ENCODE measurements at regions not wholly inside any gene's neighbourhood (a gene's known extent, or its start where the extent isn't known, plus 50 kb on each side); places are given as distances from the start of the nearest gene placed in this dataset.
A peak's percentile ranks its signal among the peaks of the same experiment; 100 is the strongest.
"Not testable (repeated sequence)": the region's sequence is repeated elsewhere in the genome, so short reads cannot be mapped to it uniquely, and the experiment has no call there.

GRCh38 chr1:83309035-83309434, 689.9 kb downstream of the TTLL7 start:
- FAIRE-seq; DNase-seq (ENCODE audit: insufficient read length, low spot score): not testable (repeated sequence)

DNA sequence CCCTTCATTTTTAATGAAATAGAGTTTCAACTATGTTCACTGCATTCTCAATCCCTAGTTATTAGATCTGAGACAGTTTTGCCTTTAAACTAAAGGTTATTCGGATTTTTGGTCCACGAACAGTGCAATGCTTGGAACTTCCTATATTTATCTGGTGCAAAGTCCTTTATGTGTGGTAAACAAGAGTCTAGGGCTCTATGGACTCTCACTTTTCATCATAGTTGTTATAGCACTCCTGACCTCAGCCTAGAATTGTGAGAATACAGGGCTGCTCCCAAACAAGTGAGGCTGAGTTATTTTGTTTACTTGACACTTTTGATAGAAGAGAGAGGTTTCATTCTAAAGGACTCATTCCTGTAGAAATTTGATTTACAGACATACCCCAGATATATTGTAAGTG, 692.1 kb downstream of the TTLL7 start:
- not testable (repeated sequence) for DNase-seq (ENCODE audit: insufficient read length, low spot score)
- peak; percentile 14 for FAIRE-seq

- not testable (repeated sequence) for DNase-seq (ENCODE audit: insufficient read length, low spot score); FAIRE-seq
Observed at GRCh38 chr1:83295594-83295993, 703.3 kb downstream of the TTLL7 start.

DNA sequence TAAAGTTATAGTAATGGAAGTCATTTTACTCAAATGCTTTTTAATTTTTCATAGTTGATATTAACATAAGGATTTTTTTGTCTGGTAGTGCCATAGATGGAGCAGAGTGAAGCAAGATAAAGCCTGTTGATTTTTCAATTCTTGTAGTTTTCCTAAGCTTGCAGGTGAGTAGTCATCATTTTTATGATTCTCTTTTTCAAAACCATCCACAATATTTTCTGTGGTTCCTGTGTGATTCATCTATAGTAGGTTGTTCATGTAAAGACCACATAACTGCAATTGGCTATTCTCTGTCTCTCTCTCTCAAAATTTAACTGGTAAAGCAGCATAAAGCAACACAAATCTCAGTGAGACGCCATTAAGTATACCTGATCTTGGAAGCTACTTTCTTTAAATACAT, 711.5 kb downstream of the TTLL7 start:
- not testable (repeated sequence) for DNase-seq (ENCODE audit: insufficient read length, low spot score); FAIRE-seq

DNA sequence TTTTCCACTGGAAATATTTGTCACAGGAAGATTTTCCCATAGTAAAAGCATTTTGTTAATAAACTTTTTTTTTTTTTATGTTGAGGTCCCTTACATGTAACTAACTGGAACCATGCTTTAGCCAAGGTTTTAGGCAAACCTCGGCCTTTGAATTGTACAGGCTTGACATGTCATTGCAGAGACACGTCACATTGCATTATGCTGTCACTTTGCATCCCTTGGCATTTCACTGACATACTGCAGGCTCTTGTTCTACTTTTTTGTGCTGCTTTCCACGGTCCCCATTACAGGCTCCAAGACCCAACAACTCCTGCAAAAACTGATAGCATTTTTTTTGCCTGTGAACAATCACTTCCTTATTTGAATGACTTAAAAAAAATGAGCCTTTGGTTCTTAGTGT, 724.3 kb downstream of the TTLL7 start:
- not testable (repeated sequence) for DNase-seq (ENCODE audit: insufficient read length, low spot score); FAIRE-seq

DNA sequence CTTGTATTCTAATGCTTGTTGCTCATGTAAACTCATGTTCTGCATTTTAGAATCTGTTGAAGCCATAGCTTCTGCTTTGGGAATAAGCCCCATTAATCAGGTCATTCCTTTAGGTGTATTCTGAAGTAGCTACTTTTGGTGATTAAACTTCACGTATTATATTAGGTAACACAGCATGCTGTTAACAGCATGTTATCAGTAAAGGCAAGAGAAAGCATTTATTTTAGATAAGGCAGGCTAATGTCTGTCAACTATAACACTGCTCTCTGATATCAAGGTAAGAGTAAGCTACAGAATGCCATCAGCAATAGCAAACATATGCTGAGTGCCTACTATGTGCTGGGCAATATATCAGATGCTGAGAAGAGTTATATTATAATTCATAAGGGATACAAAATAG, 726.4 kb downstream of the TTLL7 start:
- not testable (repeated sequence) for FAIRE-seq

DNA sequence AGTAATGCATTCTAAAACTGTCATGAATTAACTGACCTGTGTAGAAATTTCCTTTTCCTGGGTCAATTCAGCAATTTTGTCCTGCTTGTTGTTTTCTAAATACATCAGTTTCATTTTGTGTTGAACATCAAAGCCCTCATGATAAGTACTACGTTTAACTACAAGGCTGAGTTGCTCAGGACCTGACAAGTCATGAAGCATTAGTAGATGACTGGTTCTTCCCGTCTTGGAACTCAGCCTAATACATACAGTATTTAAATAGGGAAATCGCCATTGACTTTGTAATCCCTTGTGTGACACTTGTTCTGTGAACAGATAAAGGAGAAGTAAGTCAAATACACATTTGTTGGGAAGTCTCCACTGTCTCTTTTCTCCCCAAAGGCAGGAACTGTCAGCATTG, 727.1 kb downstream of the TTLL7 start:
- not testable (repeated sequence) for FAIRE-seq; DNase-seq (ENCODE audit: insufficient read length, low spot score)

More for the DNA sequence above, 726.4 kb downstream of the TTLL7 start:
- not testable (repeated sequence) for DNase-seq (ENCODE audit: insufficient read length, low spot score)

DNA sequence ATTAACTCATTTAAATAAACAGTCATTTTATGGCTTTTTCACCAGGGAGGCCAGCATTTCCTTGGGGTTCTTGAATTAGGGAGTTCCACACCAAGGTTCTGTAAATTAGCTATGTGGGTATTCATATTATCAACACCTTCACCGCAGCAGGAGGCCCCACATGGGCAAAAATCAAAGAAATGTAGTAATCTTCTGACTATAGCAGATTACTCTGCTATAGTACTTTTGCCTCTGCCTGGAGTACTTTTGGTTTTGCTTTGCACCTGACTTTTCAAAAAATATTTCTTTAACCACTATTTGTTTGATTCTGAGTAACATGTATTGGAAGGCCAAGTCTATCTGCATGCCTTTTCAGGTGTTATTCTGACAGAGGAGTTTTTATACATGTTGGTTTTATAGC, 728.1 kb downstream of the TTLL7 start:
- DNase-seq (ENCODE audit: insufficient read length, low spot score) = not testable (repeated sequence)
- peak; percentile 64 for FAIRE-seq

- FAIRE-seq; DNase-seq (ENCODE audit: insufficient read length, low spot score): not testable (repeated sequence)
Observed at GRCh38 chr1:83263808-83264207, 735.1 kb downstream of the TTLL7 start.

DNA sequence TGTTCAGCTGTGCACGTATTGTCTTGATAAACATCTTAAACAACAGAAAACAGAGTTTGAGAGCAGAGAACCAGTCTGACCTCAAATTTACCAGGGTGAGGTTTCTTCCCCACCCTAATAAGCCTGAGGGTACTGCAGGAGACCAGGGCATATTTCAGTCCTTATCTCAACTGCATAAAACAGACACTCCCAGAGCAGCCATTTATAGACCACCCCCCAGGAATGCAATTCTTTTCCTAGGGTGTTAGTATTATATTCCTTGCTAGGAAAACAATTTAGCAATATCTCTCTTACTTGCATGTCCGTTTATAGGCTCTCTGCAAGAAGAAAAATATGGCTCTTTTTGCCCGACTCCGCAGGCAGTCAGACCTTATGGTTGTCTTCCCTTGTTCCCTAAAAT, 747.2 kb downstream of the TTLL7 start:
- FAIRE-seq; DNase-seq (ENCODE audit: insufficient read length, low spot score): not testable (repeated sequence)

GRCh38 chr1:83246780-83247179, 752.2 kb downstream of the TTLL7 start:
- FAIRE-seq; DNase-seq (ENCODE audit: insufficient read length, low spot score): not testable (repeated sequence)

GRCh38 chr1:83244832-83245231, 754.1 kb downstream of the TTLL7 start:
- FAIRE-seq = peak; percentile 80
- DNase-seq (ENCODE audit: insufficient read length, low spot score) = not testable (repeated sequence)

- not testable (repeated sequence) for FAIRE-seq; DNase-seq (ENCODE audit: insufficient read length, low spot score)
Observed at GRCh38 chr1:83239568-83239967, 759.4 kb downstream of the TTLL7 start.

DNA sequence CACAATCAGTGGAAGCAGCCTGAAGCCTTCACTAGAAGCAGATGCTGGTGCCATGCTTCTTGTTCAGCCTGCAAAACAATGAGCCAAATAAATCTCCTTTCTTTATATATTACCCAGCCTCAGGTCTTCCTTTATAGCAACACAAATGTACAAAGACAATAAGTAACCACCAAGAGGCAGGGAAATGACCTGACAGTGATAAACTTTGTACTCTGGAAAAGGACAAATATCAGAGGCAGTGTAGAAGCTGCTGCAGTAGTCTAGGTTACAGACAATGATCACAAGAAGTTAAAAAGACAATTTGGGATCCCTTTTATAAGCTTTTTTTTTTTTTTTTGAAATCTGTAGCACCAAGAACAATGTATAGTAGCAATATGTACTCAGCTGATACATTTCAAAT, 760.3 kb downstream of the TTLL7 start:
- not testable (repeated sequence) for DNase-seq (ENCODE audit: insufficient read length, low spot score); FAIRE-seq

- DNase-seq (ENCODE audit: insufficient read length, low spot score); FAIRE-seq: not testable (repeated sequence)
Observed at GRCh38 chr1:83219788-83220187, 779.1 kb downstream of the TTLL7 start.

DNA sequence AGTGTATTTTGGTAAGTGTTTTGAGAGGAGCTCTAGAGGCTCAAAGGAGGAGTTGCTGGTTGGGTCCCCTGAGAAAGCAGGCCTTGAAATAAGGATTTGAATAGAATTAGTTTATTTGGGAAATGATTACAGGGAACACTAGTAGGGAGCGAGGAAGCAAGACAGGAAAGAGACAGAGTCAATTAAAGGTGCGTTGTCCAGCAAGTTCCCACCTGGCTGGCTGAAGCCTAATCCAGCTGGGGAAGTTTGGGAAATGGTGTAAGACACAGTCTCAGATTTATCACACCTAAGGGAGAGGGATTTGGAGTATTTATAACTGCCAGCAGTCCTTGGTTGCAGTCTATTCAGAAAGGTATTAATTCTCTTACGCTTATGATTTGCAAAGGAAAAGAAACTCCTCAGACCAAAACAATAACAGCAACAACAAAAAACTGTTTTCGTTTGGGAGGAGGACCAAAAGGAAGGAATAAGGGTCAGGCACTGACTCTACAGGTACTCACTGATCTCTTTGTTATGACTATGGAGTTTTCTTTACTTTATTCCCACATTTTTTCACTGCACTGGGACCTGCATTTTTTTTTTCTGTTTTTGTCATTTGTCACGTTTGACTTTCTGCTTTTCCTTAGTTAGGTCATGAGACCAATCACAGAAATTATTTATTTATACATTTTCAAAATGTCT, 780.8 kb downstream of the TTLL7 start:
- DNase-seq (ENCODE audit: insufficient read length, low spot score); FAIRE-seq: not testable (repeated sequence)

GRCh38 chr1:83214317-83214716, 784.6 kb downstream of the TTLL7 start:
- DNase-seq (ENCODE audit: insufficient read length, low spot score); FAIRE-seq: not testable (repeated sequence)

- not testable (repeated sequence) for DNase-seq (ENCODE audit: insufficient read length, low spot score); FAIRE-seq
Observed at GRCh38 chr1:83213648-83214047, 785.3 kb downstream of the TTLL7 start.

- DNase-seq (ENCODE audit: insufficient read length, low spot score); FAIRE-seq: not testable (repeated sequence)
Observed at GRCh38 chr1:83212033-83212432, 786.9 kb downstream of the TTLL7 start.

DNA sequence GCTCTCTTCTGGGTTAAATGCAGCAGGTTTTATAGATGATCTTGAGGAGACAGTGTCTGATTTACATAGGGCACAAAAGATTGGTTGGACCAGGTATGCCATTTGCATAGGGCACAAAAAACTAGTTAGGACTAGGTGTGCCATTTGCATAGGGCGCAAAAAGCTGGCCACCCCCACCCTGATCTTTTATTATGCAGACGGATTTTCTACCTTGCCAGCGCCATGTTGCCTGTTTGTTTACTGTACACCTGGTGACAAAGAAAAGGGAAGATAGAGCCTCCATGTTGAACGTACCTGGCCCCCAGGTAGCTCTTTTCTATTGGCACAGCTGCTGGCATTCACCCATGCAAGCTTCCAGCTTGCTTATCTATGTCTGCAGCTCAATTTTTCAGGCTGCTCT, 790.4 kb downstream of the TTLL7 start:
- FAIRE-seq; DNase-seq (ENCODE audit: insufficient read length, low spot score): not testable (repeated sequence)

GRCh38 chr1:83194610-83195009, 804.3 kb downstream of the TTLL7 start:
- not testable (repeated sequence) for FAIRE-seq; DNase-seq (ENCODE audit: insufficient read length, low spot score)

Data from GM19239 (cell line).